ENCODE measurements at regions not wholly inside any gene's neighbourhood (a gene's known extent, or its start where the extent isn't known, plus 50 kb on each side); places are given as distances from the start of the nearest gene placed in this dataset.

DNA sequence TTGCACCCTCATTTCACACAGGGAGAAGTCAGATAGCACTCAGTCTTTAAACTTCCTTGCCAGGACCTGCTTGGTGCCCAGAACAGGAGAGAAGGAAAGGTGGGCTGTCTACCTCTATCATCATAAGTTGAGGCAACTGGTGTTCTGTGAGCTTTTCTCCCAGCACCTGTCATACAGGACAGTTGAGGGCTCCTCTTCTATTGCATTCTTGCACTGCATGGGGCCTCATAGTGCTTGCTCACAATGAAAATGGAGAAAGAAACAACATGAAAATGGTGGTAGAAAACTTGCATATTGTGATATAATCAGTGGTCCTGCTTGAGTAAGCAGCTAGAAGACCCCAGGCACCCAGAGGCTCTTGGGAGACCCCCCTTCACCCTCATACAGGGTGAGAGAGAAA, 311.7 kb upstream of the GOLIM4 start:
- no peak overlapping the region for H3K4me3 Mint-ChIP-seq
- no peak overlapping the region for H3K4me3 ChIP-seq
- no peaks in the 10 kb centered on the region for H3K27me3 ChIP-seq (ENCODE audit: insufficient read depth)
- no peak overlapping the region for H2AFZ ChIP-seq
- H3K27me3 Mint-ChIP-seq (ENCODE audit: insufficient read depth, low read depth, poor library complexity): no peaks in the 10 kb centered on the region
- DNase-seq (ENCODE audit: low spot score) (peak; percentile 57), ATAC-seq (peak; percentile 93)
- H3K9me2 ChIP-seq (ENCODE audit: insufficient read depth): no peaks in the 10 kb centered on the region
- H3K36me3 ChIP-seq (ENCODE audit: insufficient read depth): no peaks in the 10 kb centered on the region
- H3K79me2 ChIP-seq (replicated peaks; ENCODE audit: insufficient read depth): no peaks in the 10 kb centered on the region
- no peaks in the 10 kb centered on the region; the same call in 2 of the 3 replicates for H3K36me3 Mint-ChIP-seq (ENCODE audit: low read depth)
- H3K27ac ChIP-seq (ENCODE audit: low read depth): no peak overlapping the region
- peaks cover 5% of the 10 kb centered on the region for H3K4me1 ChIP-seq (ENCODE audit: insufficient read depth)
- H3K9me3 Mint-ChIP-seq: no peaks in the 10 kb centered on the region
- H3K4me1 Mint-ChIP-seq: peaks cover 8% of the 10 kb centered on the region; the same call in 2 of the 3 replicates
- peak overlapping the region; percentile 81 for H3K27ac Mint-ChIP-seq
- no peak overlapping the region for H3K4me2 ChIP-seq
- no peaks in the 10 kb centered on the region for H4K20me1 ChIP-seq (replicated peaks; ENCODE audit: insufficient read depth)
- TF ChIP-seq POLR2AphosphoS5 (IDR thresholded peaks at IDR 0.05; ENCODE audit: low read depth) (no peak), ZNF331 (CRISPR knock-in tag; IDR thresholded peaks at IDR 0.05; ENCODE audit: low read depth) (no peak)
- TF ChIP-seq, protein P1, sequence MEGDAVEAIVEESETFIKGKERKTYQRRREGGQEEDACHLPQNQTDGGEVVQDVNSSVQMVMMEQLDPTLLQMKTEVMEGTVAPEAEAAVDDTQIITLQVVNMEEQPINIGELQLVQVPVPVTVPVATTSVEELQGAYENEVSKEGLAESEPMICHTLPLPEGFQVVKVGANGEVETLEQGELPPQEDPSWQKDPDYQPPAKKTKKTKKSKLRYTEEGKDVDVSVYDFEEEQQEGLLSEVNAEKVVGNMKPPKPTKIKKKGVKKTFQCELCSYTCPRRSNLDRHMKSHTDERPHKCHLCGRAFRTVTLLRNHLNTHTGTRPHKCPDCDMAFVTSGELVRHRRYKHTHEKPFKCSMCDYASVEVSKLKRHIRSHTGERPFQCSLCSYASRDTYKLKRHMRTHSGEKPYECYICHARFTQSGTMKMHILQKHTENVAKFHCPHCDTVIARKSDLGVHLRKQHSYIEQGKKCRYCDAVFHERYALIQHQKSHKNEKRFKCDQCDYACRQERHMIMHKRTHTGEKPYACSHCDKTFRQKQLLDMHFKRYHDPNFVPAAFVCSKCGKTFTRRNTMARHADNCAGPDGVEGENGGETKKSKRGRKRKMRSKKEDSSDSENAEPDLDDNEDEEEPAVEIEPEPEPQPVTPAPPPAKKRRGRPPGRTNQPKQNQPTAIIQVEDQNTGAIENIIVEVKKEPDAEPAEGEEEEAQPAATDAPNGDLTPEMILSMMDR (conservative IDR thresholded peaks at IDR 0.05; ENCODE audit: low read depth in 2 of 2): no peak
- TF ChIP-seq, protein P2, sequence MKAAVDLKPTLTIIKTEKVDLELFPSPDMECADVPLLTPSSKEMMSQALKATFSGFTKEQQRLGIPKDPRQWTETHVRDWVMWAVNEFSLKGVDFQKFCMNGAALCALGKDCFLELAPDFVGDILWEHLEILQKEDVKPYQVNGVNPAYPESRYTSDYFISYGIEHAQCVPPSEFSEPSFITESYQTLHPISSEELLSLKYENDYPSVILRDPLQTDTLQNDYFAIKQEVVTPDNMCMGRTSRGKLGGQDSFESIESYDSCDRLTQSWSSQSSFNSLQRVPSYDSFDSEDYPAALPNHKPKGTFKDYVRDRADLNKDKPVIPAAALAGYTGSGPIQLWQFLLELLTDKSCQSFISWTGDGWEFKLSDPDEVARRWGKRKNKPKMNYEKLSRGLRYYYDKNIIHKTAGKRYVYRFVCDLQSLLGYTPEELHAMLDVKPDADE (IDR thresholded peaks at IDR 0.05): no peak
- H3F3A ChIP-seq (replicated peaks; ENCODE audit: low read depth): no peaks in the 10 kb centered on the region

DNA sequence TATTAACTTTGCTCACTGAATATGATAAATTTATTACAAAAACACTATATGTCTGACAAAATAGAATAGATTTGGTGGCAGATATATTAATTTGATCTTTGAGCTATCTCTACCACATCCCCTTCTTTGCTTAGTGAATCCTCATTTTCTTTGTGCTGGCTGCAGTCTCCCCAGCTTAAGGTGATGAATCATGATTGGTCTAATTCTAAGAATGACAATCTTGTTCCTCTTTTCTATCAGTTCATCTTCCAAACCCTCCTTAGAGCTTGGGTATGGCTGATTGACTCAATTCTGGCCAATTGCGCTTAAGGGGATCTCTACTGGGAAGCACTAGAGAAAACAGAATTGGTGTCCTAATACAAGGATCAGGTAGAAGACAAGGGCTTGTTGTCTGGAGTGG, 309.6 kb upstream of the GOLIM4 start:
- no peak overlapping the region for H3K27ac ChIP-seq (ENCODE audit: low read depth)
- H3K27me3 Mint-ChIP-seq (ENCODE audit: insufficient read depth, low read depth, poor library complexity): no peaks in the 10 kb centered on the region
- no peaks in the 10 kb centered on the region; the same call in 2 of the 3 replicates for H3K36me3 Mint-ChIP-seq (ENCODE audit: low read depth)
- H3F3A ChIP-seq (replicated peaks; ENCODE audit: low read depth): no peaks in the 10 kb centered on the region
- H4K20me1 ChIP-seq (replicated peaks; ENCODE audit: insufficient read depth): no peaks in the 10 kb centered on the region
- no peak overlapping the region for H3K4me3 Mint-ChIP-seq
- H3K79me2 ChIP-seq (replicated peaks; ENCODE audit: insufficient read depth): no peaks in the 10 kb centered on the region
- ATAC-seq (no peak), DNase-seq (ENCODE audit: low spot score) (no peak)
- peaks cover 5% of the 10 kb centered on the region for H3K4me1 ChIP-seq (ENCODE audit: insufficient read depth)
- no peak overlapping the region for H3K4me2 ChIP-seq
- no peaks in the 10 kb centered on the region for H3K9me2 ChIP-seq (ENCODE audit: insufficient read depth)
- peaks cover 8% of the 10 kb centered on the region; the same call in 2 of the 3 replicates for H3K4me1 Mint-ChIP-seq
- H3K9me3 Mint-ChIP-seq: no peaks in the 10 kb centered on the region
- no peaks in the 10 kb centered on the region for H3K36me3 ChIP-seq (ENCODE audit: insufficient read depth)
- no peak overlapping the region for H3K4me3 ChIP-seq
- H2AFZ ChIP-seq: no peak overlapping the region
- H3K27me3 ChIP-seq (ENCODE audit: insufficient read depth): no peaks in the 10 kb centered on the region
- no peak overlapping the region for H3K27ac Mint-ChIP-seq
- TF ChIP-seq ZNF331 (CRISPR knock-in tag; IDR thresholded peaks at IDR 0.05; ENCODE audit: low read depth) (no peak), CREB1 (CRISPR knock-in tag; IDR thresholded peaks at IDR 0.05; ENCODE audit: low read depth) (no peak), POLR2AphosphoS5 (IDR thresholded peaks at IDR 0.05; ENCODE audit: low read depth) (no peak), JUNB (IDR thresholded peaks at IDR 0.05; ENCODE audit: unreplicated experiment) (no peak), EZH2phosphoT487 (IDR thresholded peaks at IDR 0.05; ENCODE audit: unreplicated experiment) (no peak)
- TF ChIP-seq, protein P2 (IDR thresholded peaks at IDR 0.05): no peak
- TF ChIP-seq, protein P1 (conservative IDR thresholded peaks at IDR 0.05; ENCODE audit: low read depth in 2 of 2): no peak
- TF ChIP-seq, protein P3, sequence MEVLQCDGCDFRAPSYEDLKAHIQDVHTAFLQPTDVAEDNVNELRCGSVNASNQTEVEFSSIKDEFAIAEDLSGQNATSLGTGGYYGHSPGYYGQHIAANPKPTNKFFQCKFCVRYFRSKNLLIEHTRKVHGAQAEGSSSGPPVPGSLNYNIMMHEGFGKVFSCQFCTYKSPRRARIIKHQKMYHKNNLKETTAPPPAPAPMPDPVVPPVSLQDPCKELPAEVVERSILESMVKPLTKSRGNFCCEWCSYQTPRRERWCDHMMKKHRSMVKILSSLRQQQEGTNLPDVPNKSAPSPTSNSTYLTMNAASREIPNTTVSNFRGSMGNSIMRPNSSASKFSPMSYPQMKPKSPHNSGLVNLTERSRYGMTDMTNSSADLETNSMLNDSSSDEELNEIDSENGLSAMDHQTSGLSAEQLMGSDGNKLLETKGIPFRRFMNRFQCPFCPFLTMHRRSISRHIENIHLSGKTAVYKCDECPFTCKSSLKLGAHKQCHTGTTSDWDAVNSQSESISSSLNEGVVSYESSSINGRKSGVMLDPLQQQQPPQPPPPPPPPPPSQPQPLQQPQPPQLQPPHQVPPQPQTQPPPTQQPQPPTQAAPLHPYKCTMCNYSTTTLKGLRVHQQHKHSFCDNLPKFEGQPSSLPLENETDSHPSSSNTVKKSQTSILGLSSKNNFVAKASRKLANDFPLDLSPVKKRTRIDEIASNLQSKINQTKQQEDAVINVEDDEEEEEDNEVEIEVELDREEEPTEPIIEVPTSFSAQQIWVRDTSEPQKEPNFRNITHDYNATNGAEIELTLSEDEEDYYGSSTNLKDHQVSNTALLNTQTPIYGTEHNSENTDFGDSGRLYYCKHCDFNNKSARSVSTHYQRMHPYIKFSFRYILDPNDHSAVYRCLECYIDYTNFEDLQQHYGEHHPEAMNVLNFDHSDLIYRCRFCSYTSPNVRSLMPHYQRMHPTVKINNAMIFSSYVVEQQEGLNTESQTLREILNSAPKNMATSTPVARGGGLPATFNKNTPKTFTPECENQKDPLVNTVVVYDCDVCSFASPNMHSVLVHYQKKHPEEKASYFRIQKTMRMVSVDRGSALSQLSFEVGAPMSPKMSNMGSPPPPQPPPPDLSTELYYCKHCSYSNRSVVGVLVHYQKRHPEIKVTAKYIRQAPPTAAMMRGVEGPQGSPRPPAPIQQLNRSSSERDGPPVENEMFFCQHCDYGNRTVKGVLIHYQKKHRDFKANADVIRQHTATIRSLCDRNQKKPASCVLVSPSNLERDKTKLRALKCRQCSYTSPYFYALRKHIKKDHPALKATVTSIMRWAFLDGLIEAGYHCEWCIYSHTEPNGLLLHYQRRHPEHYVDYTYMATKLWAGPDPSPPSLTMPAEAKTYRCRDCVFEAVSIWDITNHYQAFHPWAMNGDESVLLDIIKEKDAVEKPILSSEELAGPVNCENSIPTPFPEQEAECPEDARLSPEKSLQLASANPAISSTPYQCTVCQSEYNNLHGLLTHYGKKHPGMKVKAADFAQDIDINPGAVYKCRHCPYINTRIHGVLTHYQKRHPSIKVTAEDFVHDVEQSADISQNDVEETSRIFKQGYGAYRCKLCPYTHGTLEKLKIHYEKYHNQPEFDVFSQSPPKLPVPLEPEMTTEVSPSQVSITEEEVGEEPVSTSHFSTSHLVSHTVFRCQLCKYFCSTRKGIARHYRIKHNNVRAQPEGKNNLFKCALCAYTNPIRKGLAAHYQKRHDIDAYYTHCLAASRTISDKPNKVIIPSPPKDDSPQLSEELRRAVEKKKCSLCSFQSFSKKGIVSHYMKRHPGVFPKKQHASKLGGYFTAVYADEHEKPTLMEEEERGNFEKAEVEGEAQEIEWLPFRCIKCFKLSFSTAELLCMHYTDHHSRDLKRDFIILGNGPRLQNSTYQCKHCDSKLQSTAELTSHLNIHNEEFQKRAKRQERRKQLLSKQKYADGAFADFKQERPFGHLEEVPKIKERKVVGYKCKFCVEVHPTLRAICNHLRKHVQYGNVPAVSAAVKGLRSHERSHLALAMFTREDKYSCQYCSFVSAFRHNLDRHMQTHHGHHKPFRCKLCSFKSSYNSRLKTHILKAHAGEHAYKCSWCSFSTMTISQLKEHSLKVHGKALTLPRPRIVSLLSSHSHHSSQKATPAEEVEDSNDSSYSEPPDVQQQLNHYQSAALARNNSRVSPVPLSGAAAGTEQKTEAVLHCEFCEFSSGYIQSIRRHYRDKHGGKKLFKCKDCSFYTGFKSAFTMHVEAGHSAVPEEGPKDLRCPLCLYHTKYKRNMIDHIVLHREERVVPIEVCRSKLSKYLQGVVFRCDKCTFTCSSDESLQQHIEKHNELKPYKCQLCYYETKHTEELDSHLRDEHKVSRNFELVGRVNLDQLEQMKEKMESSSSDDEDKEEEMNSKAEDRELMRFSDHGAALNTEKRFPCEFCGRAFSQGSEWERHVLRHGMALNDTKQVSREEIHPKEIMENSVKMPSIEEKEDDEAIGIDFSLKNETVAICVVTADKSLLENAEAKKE (CRISPR knock-in tag; IDR thresholded peaks at IDR 0.05): no peak

Data from GM23338 (cell line).